ENCODE measurements at regions not wholly inside any gene's neighbourhood (a gene's known extent, or its start where the extent isn't known, plus 50 kb on each side); places are given as distances from the start of the nearest gene placed in this dataset.

- no peak for DNase-seq
Observed at GRCh38 chr5:142508591-142508990, 177.3 kb downstream of the FGF1 start.

- DNase-seq: no peak
Observed at GRCh38 chr5:142507531-142508372, 178.1 kb downstream of the FGF1 start.

DNA sequence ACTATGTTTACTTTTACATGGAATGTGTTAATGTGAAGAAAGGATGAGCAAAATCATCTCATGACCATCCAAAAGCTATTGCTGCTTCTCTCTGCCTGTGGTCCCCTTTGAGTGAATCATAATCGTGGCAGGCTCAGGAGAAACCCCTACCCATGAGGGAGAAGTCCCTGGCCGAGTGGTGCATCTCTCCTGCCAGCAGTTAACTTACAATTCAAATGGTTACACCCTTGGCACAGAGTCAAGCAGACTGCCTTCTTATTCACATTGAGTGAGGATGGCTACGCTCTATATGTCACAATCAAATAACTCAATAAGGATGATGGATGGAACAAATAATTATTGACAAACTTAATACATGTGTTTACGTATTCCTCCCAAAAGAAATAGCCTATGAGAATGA, 179.1 kb downstream of the FGF1 start:
- no peak for DNase-seq

DNA sequence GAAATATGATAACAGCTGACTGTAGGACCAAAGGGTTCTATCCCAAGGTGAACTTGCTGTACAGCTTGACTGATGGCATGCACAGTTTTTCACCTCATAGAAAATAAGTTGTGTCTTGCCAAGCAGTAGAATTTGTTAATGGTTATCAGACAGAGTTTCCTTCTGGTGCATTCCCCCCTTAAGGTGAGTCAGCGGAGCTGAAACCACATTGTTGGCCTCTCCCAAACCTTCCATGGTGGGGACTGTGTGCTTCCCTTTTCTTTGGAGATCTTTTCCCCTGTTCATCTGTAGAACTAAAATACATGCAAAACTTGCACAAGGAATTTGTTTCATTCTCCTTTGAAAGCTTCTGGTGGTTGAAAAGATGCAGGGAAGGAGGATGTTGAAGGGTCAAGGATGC, 179.8 kb downstream of the FGF1 start:
- DNase-seq: no peak

GRCh38 chr5:142501890-142502289, 177.1 kb upstream of the SPRY4 start:
- no peak for DNase-seq

- DNase-seq: no peak
Observed at GRCh38 chr5:142500227-142500905, 175.5 kb upstream of the SPRY4 start.

- peak; percentile 89 for DNase-seq
Observed at GRCh38 chr5:142499591-142500226, 174.9 kb upstream of the SPRY4 start.

- no peak for DNase-seq
Observed at GRCh38 chr5:142498298-142498697, 173.5 kb upstream of the SPRY4 start.

- peak; percentile 75 for DNase-seq
Observed at GRCh38 chr5:142495531-142495930, 170.7 kb upstream of the SPRY4 start.

DNA sequence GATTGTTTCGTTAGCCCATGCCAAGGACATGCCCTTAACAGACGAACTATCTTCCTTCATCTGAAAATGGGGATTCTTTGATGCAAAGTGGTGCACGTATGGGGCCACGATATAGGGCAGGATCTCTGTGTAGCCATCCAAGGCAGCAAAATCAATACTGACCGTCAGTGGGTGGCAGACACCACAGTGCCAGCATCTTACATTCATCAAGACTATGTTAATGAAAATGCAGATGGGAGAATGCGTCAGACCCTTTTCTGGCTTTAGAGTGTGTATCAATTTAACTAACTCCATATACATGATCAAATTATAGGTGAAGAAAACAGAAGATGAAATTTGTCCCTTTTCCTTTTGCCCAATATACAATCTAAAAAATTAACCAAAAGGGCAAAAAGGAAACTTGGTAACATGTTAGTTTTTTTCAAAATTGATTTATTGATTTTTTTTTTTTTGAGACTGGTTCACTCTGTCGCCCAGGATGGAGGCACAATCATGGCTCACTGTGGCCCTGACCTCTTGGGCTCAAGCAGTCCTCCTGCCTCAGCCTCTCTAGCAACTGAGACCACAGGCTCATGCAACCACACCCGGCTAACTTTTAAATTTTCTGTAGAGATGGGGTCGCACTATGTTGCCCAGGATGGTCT, 169.2 kb upstream of the SPRY4 start:
- no peak for DNase-seq

DNA sequence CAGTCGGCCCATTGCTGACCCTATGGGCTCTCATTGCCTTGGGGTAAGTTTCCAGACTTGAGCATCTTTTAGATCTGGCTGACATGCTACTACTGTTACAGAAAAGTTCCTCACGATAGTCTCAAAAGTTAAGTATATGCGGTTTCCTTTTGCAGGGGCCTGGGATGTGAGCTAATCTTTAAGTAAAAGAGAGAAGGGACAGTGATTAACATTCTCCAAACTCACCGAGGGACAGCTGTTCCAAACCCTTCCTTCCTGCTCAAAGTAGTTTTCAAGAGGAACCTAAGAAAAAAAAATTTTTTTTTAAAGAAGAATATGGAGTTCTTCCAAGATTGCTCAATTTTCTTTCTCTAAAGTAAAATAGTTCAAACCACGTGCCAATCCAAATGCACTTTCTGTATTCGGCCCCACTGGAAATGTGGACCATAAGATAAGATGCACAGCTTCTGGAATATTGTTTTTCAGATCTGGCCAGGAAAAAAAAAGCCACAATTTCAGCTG, 168.0 kb upstream of the SPRY4 start:
- peak; percentile 57 for DNase-seq

DNA sequence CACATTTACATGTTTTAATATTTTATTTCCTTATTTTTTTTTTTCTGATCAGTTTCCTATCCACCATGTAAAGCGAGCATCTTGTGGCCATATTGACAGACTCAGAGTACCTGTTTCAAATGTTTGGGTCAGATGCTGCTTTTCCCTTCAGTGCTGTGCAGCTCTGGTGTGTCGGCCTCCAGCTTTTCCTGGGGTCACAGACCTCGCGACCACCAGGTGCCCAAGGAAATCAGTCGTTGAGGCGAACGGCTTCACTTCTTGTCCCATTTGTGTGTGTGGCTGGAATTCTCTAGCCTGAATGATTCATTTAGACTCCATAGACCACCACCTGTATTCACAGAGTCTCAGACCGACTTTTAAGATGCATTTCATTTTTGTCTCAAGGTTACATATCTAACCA, 166.9 kb upstream of the SPRY4 start:
- no peak for DNase-seq

GRCh38 chr5:142491270-142491669, 166.4 kb upstream of the SPRY4 start:
- no peak for DNase-seq

DNA sequence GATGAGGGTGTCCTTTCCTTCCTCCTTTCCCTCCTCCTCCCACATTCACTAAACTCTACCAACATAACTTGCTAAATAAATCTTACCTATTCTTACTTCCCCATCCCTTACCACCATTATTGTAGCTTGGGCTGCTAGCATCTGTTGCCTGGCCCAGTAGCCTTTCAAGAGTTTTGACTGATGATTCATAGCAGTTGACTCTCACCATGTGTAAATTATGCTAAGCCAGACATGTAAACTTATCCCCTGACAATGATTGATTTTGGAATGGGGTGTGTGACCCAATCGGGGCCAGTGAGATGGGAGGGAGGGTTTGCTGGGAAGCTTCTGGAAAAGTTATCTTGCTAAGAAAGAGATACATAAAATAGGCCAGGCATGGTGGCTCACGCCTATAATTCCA, 161.8 kb upstream of the SPRY4 start:
- DNase-seq: no peak

GRCh38 chr5:142486020-142486419, 161.2 kb upstream of the SPRY4 start:
- DNase-seq: no peak

GRCh38 chr5:142484821-142485387, 160.1 kb upstream of the SPRY4 start:
- DNase-seq: no peak

- no peak for DNase-seq
Observed at GRCh38 chr5:142482207-142482606, 157.4 kb upstream of the SPRY4 start.

DNA sequence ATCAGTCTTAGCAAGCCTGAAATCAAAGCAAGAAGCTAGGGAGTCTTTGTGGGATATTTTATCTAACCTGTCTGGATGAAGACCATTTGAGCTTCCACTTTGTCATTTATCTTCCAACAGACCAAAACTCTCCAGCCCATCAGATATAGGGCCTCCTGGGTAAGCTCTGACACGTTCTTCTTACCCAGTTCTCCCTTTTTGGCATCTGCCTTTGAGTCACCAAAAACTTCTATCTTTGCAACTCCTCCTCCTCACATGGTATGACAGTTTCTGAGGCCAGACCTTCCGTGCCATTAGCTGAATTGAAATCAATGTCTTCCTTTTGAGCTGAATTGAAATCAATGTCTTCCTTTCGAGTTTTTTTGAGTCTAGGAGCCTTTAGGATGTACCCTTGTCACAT, 156.6 kb upstream of the SPRY4 start:
- DNase-seq: no peak

DNA sequence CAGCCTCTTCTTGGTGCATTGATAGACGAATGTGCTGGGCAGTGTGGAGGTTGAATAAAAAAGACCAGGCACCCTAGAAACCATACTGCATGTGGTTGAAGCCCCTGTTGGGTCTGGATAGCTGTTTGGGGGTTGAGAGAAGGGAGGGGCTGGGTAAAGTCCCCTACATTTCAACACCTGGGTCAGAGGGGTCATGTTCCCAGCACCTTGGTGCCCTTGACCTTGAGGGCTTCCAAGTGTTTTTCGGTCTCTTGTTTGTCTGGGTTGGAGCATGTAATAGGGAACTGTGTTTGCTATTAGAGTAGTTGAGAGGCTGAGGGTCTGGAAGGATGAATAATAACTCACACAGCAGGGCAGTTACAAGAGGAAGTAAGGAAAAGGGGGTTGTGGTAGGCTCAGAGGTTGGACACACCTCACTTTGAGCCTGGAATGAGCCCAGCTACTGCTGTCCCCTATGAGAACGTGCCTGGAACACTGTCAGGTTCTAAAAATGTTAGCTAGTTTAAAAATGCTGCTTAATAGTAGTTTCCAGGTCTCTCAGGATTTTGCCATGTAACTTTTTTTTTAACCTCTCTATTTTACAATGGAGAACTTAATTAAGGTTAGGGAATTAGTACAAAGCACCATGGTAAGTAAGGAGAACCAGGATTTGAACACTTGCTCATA, 155.2 kb upstream of the SPRY4 start:
- no peak for DNase-seq

DNA sequence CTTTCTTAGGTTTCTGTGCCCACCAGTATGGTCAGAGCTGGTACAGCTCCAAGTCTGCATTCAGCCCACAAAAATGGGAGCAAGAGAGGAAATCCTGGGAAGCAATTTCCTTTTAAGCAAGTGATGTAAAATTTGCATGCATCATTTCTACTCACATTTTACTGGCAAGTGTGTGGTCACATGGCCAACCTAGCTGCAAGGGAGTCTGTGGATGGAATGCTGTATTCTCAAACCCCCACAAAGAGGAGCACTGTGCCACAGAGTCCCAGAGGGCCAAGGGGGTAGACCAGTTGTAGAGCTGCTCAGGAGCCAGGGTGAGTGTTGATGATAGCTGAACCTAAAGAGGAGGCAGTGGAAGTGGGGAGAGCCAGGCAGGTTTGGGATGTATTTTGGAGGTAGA, 154.3 kb upstream of the SPRY4 start:
- no peak for DNase-seq

DNA sequence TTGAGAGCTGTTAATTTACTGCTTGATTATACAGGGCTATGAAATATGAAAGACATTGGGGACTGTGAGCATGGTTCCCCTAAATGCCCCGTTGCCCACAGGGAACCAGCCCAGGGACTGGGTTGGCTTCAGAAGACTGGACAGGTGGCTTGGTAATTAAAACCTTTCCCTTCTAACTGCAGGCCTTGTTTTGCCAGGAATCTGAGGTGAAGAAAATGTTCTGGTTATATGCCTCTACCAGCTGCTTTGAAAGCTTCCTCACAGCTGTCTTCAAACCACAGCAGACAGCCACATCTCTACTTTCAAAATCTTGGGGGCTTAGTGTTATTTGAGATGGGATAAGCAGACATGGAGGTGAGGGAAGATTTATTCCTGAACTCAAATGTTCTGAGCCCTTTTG, 153.3 kb upstream of the SPRY4 start:
- no peak for DNase-seq

All from muscle of arm (tissue), 1 donor.